GM23338 (cell line): ENCODE measurements at regions not wholly inside any gene's neighbourhood (a gene's known extent, or its start where the extent isn't known, plus 50 kb on each side); places are given as distances from the start of the nearest gene placed in this dataset.

ENCODE experiments used
- CREB1 ChIP-seq: fragments of 250-450 bp; sonication (Bioruptor Pico); IDR thresholded peaks from 2 replicates; pipeline ENCODE4 v1.5.0; 2020; ENCODE audit warnings: low read depth, mild to moderate bottlenecking, moderate library complexity
- ETS1 ChIP-seq: IDR thresholded peaks from 2 replicates; pipeline ENCODE4 v1.6.1; 2016; ENCODE audit warnings: antibody characterized with exemption
- EZH2 ChIP-seq: fragments of 200-600 bp; sonication (generic); IDR thresholded peaks from one replicate; pipeline ENCODE4 v1.8.0; 2017; ENCODE audit warnings: antibody characterized with exemption, mild to moderate bottlenecking, low read depth; ENCODE audit not compliant: unreplicated experiment
- EZH2phosphoT487 ChIP-seq: fragments of 200-600 bp; sonication (generic); IDR thresholded peaks from one replicate; pipeline ENCODE4 v1.8.1; 2018; ENCODE audit warnings: antibody characterized with exemption; ENCODE audit not compliant: unreplicated experiment
- JUNB ChIP-seq: IDR thresholded peaks from one replicate; pipeline ENCODE4 v1.6.1; 2016; ENCODE audit warnings: antibody characterized with exemption; ENCODE audit not compliant: unreplicated experiment
- POLR2AphosphoS5 ChIP-seq: IDR thresholded peaks from 2 replicates; pipeline ENCODE4 v1.6.1; 2016; ENCODE audit warnings: antibody characterized with exemption, low read depth
- ZNF114 ChIP-seq: fragments of 250-450 bp; sonication (Bioruptor Pico); IDR thresholded peaks from 2 replicates; pipeline ENCODE4 v1.5.0; 2020; ENCODE audit warnings: mild to moderate bottlenecking, moderate library complexity
- ZNF331 ChIP-seq: fragments of 250-450 bp; sonication (Bioruptor Pico); IDR thresholded peaks from 2 replicates; pipeline ENCODE4 v1.5.0; 2020; ENCODE audit warnings: low read depth, mild to moderate bottlenecking, moderate library complexity
- ZNF462 ChIP-seq: fragments of 250-450 bp; sonication (Bioruptor Pico); IDR thresholded peaks from 2 replicates; pipeline ENCODE4 v1.5.0; 2020; ENCODE audit warnings: mild to moderate bottlenecking, moderate library complexity
- TF ChIP-seq, protein P1 (sequence below), 2 experiments: fragments of 200-600 bp in 1 of 2; sonication (generic) in 1 of 2; conservative IDR thresholded peaks; 2 replicates each; pipeline versions ENCODE4 v1.5.1 to v1.6.1; 2016 to 2017; ENCODE audit warnings: antibody characterized with exemption in 2 of 2, low read depth in 2 of 2, mild to moderate bottlenecking in 2 of 2, moderate library complexity in 1 of 2
- TF ChIP-seq, protein P2 (sequence below): IDR thresholded peaks from one replicate; pipeline ENCODE4 v1.6.1; 2018; ENCODE audit warnings: antibody characterized with exemption; ENCODE audit not compliant: unreplicated experiment

DNA sequence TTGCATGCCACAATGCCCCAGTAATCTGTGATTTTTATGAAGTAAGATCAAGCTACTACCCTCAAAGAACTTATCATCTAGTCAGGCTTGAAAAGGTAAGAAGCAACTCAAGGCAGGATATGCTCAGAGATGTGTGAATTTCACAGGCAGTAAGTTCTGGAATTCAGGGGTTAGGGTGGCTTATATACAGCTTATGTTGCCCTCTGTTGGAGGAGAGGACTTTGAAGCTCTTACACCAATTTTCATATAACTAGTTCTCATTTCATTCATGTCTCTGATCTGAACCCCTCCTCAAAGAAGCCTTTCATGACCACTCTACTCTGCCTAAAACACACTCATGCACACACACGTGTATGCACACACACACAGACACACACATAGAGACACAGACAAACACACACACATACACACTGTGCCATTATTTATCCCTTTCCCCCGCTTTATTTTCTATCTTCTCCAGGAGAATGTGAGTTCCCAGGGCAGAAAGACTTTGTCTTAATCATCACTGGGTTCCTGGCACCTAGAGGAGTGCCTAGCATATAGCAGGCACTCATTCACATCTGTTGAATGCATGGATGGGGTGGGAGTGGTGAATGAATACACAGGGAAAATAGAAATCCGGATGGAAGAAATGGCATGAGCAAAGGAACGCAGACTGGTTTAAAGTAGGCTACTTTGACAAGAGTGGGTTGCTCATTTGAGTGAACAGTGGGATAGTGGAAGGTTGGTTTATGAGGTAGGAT lies 220.7 kb upstream of the ZBED5 start:
- TF ChIP-seq EZH2 (no peak), POLR2AphosphoS5 (no peak), CREB1 (no peak), ZNF462 (CRISPR knock-in tag) (no peak), EZH2phosphoT487 (no peak), ZNF331 (CRISPR knock-in tag) (no peak), ZNF114 (no peak), JUNB (no peak), ETS1 (no peak)
- TF ChIP-seq, protein P1, sequence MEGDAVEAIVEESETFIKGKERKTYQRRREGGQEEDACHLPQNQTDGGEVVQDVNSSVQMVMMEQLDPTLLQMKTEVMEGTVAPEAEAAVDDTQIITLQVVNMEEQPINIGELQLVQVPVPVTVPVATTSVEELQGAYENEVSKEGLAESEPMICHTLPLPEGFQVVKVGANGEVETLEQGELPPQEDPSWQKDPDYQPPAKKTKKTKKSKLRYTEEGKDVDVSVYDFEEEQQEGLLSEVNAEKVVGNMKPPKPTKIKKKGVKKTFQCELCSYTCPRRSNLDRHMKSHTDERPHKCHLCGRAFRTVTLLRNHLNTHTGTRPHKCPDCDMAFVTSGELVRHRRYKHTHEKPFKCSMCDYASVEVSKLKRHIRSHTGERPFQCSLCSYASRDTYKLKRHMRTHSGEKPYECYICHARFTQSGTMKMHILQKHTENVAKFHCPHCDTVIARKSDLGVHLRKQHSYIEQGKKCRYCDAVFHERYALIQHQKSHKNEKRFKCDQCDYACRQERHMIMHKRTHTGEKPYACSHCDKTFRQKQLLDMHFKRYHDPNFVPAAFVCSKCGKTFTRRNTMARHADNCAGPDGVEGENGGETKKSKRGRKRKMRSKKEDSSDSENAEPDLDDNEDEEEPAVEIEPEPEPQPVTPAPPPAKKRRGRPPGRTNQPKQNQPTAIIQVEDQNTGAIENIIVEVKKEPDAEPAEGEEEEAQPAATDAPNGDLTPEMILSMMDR (conservative IDR thresholded peaks at IDR 0.05; ENCODE audit: low read depth in 2 of 2): peak; percentile 24 to 50; a peak in 3 of 4 replicates
- TF ChIP-seq, protein P2, sequence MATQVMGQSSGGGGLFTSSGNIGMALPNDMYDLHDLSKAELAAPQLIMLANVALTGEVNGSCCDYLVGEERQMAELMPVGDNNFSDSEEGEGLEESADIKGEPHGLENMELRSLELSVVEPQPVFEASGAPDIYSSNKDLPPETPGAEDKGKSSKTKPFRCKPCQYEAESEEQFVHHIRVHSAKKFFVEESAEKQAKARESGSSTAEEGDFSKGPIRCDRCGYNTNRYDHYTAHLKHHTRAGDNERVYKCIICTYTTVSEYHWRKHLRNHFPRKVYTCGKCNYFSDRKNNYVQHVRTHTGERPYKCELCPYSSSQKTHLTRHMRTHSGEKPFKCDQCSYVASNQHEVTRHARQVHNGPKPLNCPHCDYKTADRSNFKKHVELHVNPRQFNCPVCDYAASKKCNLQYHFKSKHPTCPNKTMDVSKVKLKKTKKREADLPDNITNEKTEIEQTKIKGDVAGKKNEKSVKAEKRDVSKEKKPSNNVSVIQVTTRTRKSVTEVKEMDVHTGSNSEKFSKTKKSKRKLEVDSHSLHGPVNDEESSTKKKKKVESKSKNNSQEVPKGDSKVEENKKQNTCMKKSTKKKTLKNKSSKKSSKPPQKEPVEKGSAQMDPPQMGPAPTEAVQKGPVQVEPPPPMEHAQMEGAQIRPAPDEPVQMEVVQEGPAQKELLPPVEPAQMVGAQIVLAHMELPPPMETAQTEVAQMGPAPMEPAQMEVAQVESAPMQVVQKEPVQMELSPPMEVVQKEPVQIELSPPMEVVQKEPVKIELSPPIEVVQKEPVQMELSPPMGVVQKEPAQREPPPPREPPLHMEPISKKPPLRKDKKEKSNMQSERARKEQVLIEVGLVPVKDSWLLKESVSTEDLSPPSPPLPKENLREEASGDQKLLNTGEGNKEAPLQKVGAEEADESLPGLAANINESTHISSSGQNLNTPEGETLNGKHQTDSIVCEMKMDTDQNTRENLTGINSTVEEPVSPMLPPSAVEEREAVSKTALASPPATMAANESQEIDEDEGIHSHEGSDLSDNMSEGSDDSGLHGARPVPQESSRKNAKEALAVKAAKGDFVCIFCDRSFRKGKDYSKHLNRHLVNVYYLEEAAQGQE: no peak
